A549 (cell line): ENCODE measurements at regions not wholly inside any gene's neighbourhood (a gene's known extent, or its start where the extent isn't known, plus 50 kb on each side); places are given as distances from the start of the nearest gene placed in this dataset.

Experiments used
- ATAC-seq, 2 experiments: fragments of 200-7000 bp in 1 of 2; fragments of >200 bp in 1 of 2; cut with Nextera tagmentation in 1 of 2; cut with Tn5 transposase in 1 of 2; 3 replicates each; pipeline versions ENCODE4 v1.8.0 to v1.9.1; 2018 to 2020; ENCODE audit warnings: mild to moderate bottlenecking in 1 of 2, moderate library complexity in 1 of 2
- CTCF ChIA-PET: fragments of 300-600 bp; sonication (Branson Sonifier 250); formaldehyde crosslinking; extraction: SDS; loops from one replicate; lab custom pipeline; 2021; ENCODE audit warnings: antibody characterized with exemption, inconsistent platforms; lab: Yijun Ruan, JAX
- POLR2A ChIA-PET: fragments of 350-600 bp; formaldehyde crosslinking; extraction: SDS; loops from one replicate; lab custom pipeline; 2021; ENCODE audit warnings: antibody characterized with exemption, inconsistent platforms; lab: Yijun Ruan, JAX
- DNase-seq, 2 experiments: peaks; one replicate each; pipeline versions ENCODE4 v3.0.0 to v3.0.0-alpha.2; 2011 to 2016; ENCODE audit warnings: low read depth in 1 of 2, low spot score in 1 of 2
- FAIRE-seq: peaks from 2 replicates; lab custom pipeline; 2011; peaks lifted over from hg19 to GRCh38; lab: Jason Lieb, UNC
- H3K27ac ChIP-seq, 2 experiments: fragments of >200 bp; sonication (Bioruptor Twin); formaldehyde crosslinking; 3 replicates each; pipeline ENCODE4 v1.5.1; 2016 to 2017
- H3K4me1 ChIP-seq: fragments of >200 bp; sonication (Bioruptor Twin); formaldehyde crosslinking; 3 replicates; pipeline ENCODE4 v1.6.1; 2016
- H3K4me2 ChIP-seq: fragments of >200 bp; sonication (Bioruptor Twin); formaldehyde crosslinking; 3 replicates; pipeline ENCODE4 v1.6.1; 2016
- H3K4me3 ChIP-seq: fragments of >200 bp; sonication (Bioruptor Twin); formaldehyde crosslinking; 3 replicates; pipeline ENCODE4 v1.5.1; 2016
- H3K9me3 ChIP-seq: fragments of >200 bp; sonication (Bioruptor Twin); formaldehyde crosslinking; 3 replicates; pipeline ENCODE4 v1.6.1; 2016
- BHLHE40 ChIP-seq: IDR thresholded peaks from 2 replicates; pipeline ENCODE4 v1.6.1; 2012; ENCODE audit warnings: low read depth, low read length, inconsistent platforms
- CHD2 ChIP-seq: fragments of 150-350 bp; IDR thresholded peaks from 2 replicates; pipeline ENCODE4 v1.6.1; 2014; ENCODE audit warnings: low read length; ENCODE audit not compliant: partially characterized antibody
- CHD4 ChIP-seq: fragments of 200-600 bp; sonication (generic); IDR thresholded peaks from 2 replicates; pipeline ENCODE4 v1.6.1; 2016; ENCODE audit warnings: antibody characterized with exemption, mild to moderate bottlenecking, borderline replicate concordance
- EHF ChIP-seq: fragments of 250-450 bp; sonication (Bioruptor Pico); IDR thresholded peaks from 2 replicates; pipeline ENCODE4 v1.5.0; 2020; ENCODE audit warnings: mild to moderate bottlenecking
- EP300 ChIP-seq, 2 experiments: fragments of >200 bp; sonication (Bioruptor Twin); formaldehyde crosslinking; IDR thresholded peaks; 2 replicates in 1 of 2; 3 replicates in 1 of 2; pipeline ENCODE4 v1.6.1; 2016 to 2017
- ESRRA ChIP-seq: fragments of 150-350 bp; IDR thresholded peaks from 2 replicates; pipeline ENCODE4 v1.6.1; 2014; ENCODE audit warnings: mild to moderate bottlenecking, low read length, borderline replicate concordance
- FOSB ChIP-seq: fragments of 250-450 bp; sonication (Bioruptor Pico); IDR thresholded peaks from 2 replicates; pipeline ENCODE4 v1.5.0; 2020; ENCODE audit warnings: mild to moderate bottlenecking, moderate library complexity
- FOSL2 ChIP-seq, 2 experiments: fragments of 450-650 bp in 1 of 2; fragments of >200 bp in 1 of 2; sonication (Bioruptor Twin) in 1 of 2; formaldehyde crosslinking; IDR thresholded peaks; 2 replicates each; pipeline versions ENCODE4 v1.5.0 to v1.6.1; 2016 to 2020; ENCODE audit warnings: mild to moderate bottlenecking in 1 of 2, moderate library complexity in 1 of 2
- FOXS1 ChIP-seq: fragments of 250-450 bp; sonication (Bioruptor Pico); IDR thresholded peaks from 2 replicates; pipeline ENCODE4 v1.5.0; 2020; ENCODE audit warnings: mild to moderate bottlenecking, moderate library complexity
- GATA3 ChIP-seq: IDR thresholded peaks from 2 replicates; pipeline ENCODE4 v1.6.1; 2012; ENCODE audit warnings: borderline replicate concordance
- HEYL ChIP-seq: fragments of 250-450 bp; sonication (Bioruptor Pico); IDR thresholded peaks from 2 replicates; pipeline ENCODE4 v1.8.0; 2021; ENCODE audit warnings: mild to moderate bottlenecking, moderate library complexity
- HOXB5 ChIP-seq: fragments of 250-450 bp; sonication (Bioruptor Pico); IDR thresholded peaks from 2 replicates; pipeline ENCODE4 v1.5.0; 2020; ENCODE audit warnings: mild to moderate bottlenecking, moderate library complexity
- JUN ChIP-seq, 2 experiments: fragments of >200 bp; sonication (Bioruptor Twin); formaldehyde crosslinking; IDR thresholded peaks; 2 replicates in 1 of 2; 3 replicates in 1 of 2; pipeline ENCODE4 v1.6.1; 2016 to 2017
- KDM1A ChIP-seq: fragments of 200-600 bp; sonication (generic); IDR thresholded peaks from 2 replicates; pipeline ENCODE4 v1.6.1; 2016; ENCODE audit warnings: low read depth, mild to moderate bottlenecking
- KDM5A ChIP-seq: fragments of 200-600 bp; sonication (generic); IDR thresholded peaks from 2 replicates; pipeline ENCODE4 v1.6.1; 2016; ENCODE audit warnings: antibody characterized with exemption, mild to moderate bottlenecking
- MAX ChIP-seq: IDR thresholded peaks from 2 replicates; pipeline ENCODE4 v1.6.1; 2012
- MAZ ChIP-seq: fragments of 150-350 bp; IDR thresholded peaks from 2 replicates; pipeline ENCODE4 v1.6.1; 2014; ENCODE audit warnings: antibody characterized with exemption, low read depth, low read length, borderline replicate concordance
- MYC ChIP-seq: IDR thresholded peaks from 2 replicates; pipeline ENCODE4 v1.6.1; 2012; ENCODE audit warnings: mild to moderate bottlenecking, inconsistent platforms, low read length, improper control_type of control experiment, borderline replicate concordance
- NFE2L2 ChIP-seq: fragments of 150-350 bp; conservative IDR thresholded peaks from 2 replicates; pipeline ENCODE4 v1.6.1; 2014; ENCODE audit warnings: low read length
- POLR2AphosphoS2 ChIP-seq: conservative IDR thresholded peaks from 2 replicates; pipeline ENCODE4 v1.6.1; 2012; ENCODE audit warnings: low read length, improper control_type of control experiment, inconsistent platforms
- RAD21 ChIP-seq, 2 experiments: fragments of >200 bp in 1 of 2; sonication (Bioruptor Twin) in 1 of 2; formaldehyde crosslinking in 1 of 2; IDR thresholded peaks in 1 of 2; conservative IDR thresholded peaks in 1 of 2; 2 replicates in 1 of 2; 3 replicates in 1 of 2; pipeline ENCODE4 v1.6.1; 2012 to 2018; ENCODE audit warnings: inconsistent platforms in 1 of 2
- RARB ChIP-seq: fragments of 250-450 bp; sonication (Bioruptor Pico); IDR thresholded peaks from 2 replicates; pipeline ENCODE4 v1.8.0; 2021; ENCODE audit warnings: mild to moderate bottlenecking, moderate library complexity
- RCOR1 ChIP-seq: fragments of 150-350 bp; IDR thresholded peaks from 2 replicates; pipeline ENCODE4 v1.6.1; 2014; ENCODE audit warnings: antibody characterized with exemption, low read length, low read depth
- SMC3 ChIP-seq: fragments of >200 bp; sonication (Bioruptor Twin); formaldehyde crosslinking; IDR thresholded peaks from 3 replicates; pipeline ENCODE4 v1.6.1; 2018; ENCODE audit warnings: inconsistent platforms
- SREBF2 ChIP-seq: fragments of 450-650 bp; IDR thresholded peaks from 2 replicates; pipeline ENCODE4 v1.6.1; 2014; ENCODE audit warnings: mild to moderate bottlenecking, moderate library complexity
- TFCP2L1 ChIP-seq: fragments of 250-450 bp; sonication (Bioruptor Pico); IDR thresholded peaks from 2 replicates; pipeline ENCODE4 v1.5.0; 2021; ENCODE audit warnings: mild to moderate bottlenecking
- ZC3H11A ChIP-seq: fragments of 450-650 bp; IDR thresholded peaks from 2 replicates; pipeline ENCODE4 v1.6.1; 2014; ENCODE audit warnings: antibody characterized with exemption, mild to moderate bottlenecking
- ZSCAN20 ChIP-seq: fragments of 250-450 bp; sonication (Bioruptor Pico); IDR thresholded peaks from 2 replicates; pipeline ENCODE4 v1.8.0; 2022; ENCODE audit warnings: mild to moderate bottlenecking, moderate library complexity
- WGBS: methylation state at CpG from one replicate; pipeline ENCODE4 v1.1.6; 2017; ENCODE audit errors: missing lambda C conversion rate; 5-methylcytosine and 5-hydroxymethylcytosine counted together
- TF ChIP-seq, protein P1 (sequence below): IDR thresholded peaks from 2 replicates; pipeline ENCODE4 v1.6.1; 2012; ENCODE audit warnings: low read depth, borderline replicate concordance

GRCh38 chr2:64731746-64732145, 78.0 kb upstream of the SERTAD2 start:
- DNase-seq (no peak), ATAC-seq (no peak), FAIRE-seq (no peak)
- no peaks in the 10 kb centered on the region for H3K9me3 ChIP-seq
- H3K4me3 ChIP-seq: no peak overlapping the region
- H3K27ac ChIP-seq: no peak overlapping the region
- WGBS: 95% methylated on average over 5 of the region's 5 CpGs
- POLR2A ChIA-PET: no interaction called here
- TF ChIP-seq, protein P1, sequence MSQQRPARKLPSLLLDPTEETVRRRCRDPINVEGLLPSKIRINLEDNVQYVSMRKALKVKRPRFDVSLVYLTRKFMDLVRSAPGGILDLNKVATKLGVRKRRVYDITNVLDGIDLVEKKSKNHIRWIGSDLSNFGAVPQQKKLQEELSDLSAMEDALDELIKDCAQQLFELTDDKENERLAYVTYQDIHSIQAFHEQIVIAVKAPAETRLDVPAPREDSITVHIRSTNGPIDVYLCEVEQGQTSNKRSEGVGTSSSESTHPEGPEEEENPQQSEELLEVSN: no peak
- TF ChIP-seq FOSL2 (IDR thresholded peaks at IDR 0.05) (no peak), FOSL2 (CRISPR knock-in tag; IDR thresholded peaks at IDR 0.05) (no peak), SMC3 (no peak), ZSCAN20 (CRISPR knock-in tag) (no peak), MAZ (no peak), MAX (no peak), CHD2 (no peak), EHF (CRISPR knock-in tag) (no peak), GATA3 (no peak), KDM5A (no peak), RCOR1 (no peak), KDM1A (no peak), FOSB (CRISPR knock-in tag) (no peak), POLR2AphosphoS2 (no peak), EP300 (IDR thresholded peaks at IDR 0.05) (no peak), NFE2L2 (no peak), BHLHE40 (no peak), MYC (no peak), CHD4 (no peak), FOXS1 (CRISPR knock-in tag) (no peak)
- no peak overlapping the region for H3K4me2 ChIP-seq
- CTCF ChIA-PET: interaction anchor here (2.6 kb wide), 1 partner anchor 85 kb away, joined by 6 read pairs; no protein-coding TSS in a partner anchor
- H3K4me1 ChIP-seq: peaks cover 8% of the 10 kb centered on the region; the same call in 1 of the 3 replicates

DNA sequence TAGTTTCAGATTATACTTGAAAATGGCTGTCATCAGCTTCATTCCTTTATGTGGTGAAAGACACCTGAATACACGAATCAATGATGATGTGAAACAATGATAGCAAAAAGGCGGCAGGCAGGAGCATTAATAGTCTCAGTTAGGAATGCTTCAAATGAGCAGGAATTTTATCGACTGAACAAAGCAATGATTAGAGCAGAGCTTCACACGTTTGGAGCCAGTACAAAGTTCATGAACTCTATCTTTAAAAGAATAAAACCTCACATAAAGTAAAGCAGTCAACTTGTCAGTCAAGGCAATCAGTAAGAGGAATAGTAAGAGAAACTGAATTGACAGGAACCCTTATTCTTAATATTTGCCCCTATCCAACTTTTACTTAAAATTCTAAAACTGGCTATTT, 78.4 kb upstream of the SERTAD2 start:
- ATAC-seq: no peak
- no peak for DNase-seq
- TF ChIP-seq JUN (IDR thresholded peaks at IDR 0.05) (no peak), EP300 (IDR thresholded peaks at IDR 0.05) (no peak), HEYL (CRISPR knock-in tag) (no peak), KDM5A (no peak), ESRRA (no peak), RCOR1 (no peak), SREBF2 (no peak), ZSCAN20 (CRISPR knock-in tag) (no peak), MAX (no peak), TFCP2L1 (CRISPR knock-in tag) (no peak), ZC3H11A (no peak), RAD21 (conservative IDR thresholded peaks at IDR 0.05 in 1 of 2, IDR thresholded peaks at IDR 0.05 in 1 of 2) (no peak), HOXB5 (CRISPR knock-in tag) (no peak), MYC (no peak), RARB (CRISPR knock-in tag) (no peak), FOSL2 (IDR thresholded peaks at IDR 0.05) (no peak), FOSL2 (CRISPR knock-in tag; IDR thresholded peaks at IDR 0.05) (no peak), GATA3 (no peak), POLR2AphosphoS2 (no peak)
- TF ChIP-seq, protein P1: no peak
- TF ChIP-seq, all 56 proteins: peak for 0
- no peak overlapping the region for H3K4me3 ChIP-seq
- no peak for FAIRE-seq
- ChIA-PET CTCF (interaction anchor here (2.6 kb wide), 1 partner anchor 86 kb away, joined by 6 read pairs; no protein-coding TSS in a partner anchor), POLR2A (no interaction called here)
- H3K4me2 ChIP-seq: no peak overlapping the region
- 81% methylated on average over 4 of the region's 4 CpGs for WGBS
- H3K27ac ChIP-seq: no peak overlapping the region
- H3K4me1 ChIP-seq: peaks cover 8% of the 10 kb centered on the region; the same call in 1 of the 3 replicates
- no peaks in the 10 kb centered on the region for H3K9me3 ChIP-seq
